NCI-H82 treated with DMSO at 0.1 percent for 48 hours (cell line): ENCODE measurements at regions not wholly inside any gene's neighbourhood (a gene's known extent, or its start where the extent isn't known, plus 50 kb on each side); places are given as distances from the start of the nearest gene placed in this dataset.

Experiments
- DNase-seq: peaks from one replicate; lab custom pipeline; 2025; ENCODE audit not compliant: unreplicated experiment; lab: John Stamatoyannopoulos, UW

DNA sequence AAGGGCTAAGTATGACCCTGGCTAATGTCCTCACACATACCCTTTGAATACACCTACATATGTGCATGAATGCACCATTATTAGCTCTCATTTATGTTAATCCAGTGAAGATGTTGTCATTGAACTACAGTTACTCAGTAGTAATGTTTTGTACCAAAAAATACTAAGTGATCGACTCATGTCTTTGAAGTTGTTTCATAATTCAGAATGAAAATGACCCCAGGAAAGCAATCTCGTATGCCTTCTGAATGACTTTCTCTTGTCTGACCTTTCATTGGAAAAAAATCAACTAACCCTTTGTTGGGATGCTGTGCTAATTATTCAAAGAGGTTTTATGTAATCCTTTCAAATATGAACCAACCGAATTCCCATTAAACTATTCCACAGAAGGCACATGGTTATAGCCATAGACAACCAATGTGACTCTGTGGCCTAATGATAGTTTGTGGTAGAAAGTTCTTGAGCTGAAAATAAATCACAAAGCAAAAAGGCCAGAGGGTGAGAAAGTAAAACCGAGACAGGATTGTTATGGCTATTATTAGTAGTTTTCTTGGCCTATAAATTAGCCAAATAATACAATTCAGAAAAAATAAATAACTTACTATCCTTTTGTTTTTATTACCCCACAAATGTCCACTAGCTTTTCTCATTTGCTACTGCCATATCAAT is 86.8 kb upstream of the STARD13 start:
- no peak for DNase-seq

DNA sequence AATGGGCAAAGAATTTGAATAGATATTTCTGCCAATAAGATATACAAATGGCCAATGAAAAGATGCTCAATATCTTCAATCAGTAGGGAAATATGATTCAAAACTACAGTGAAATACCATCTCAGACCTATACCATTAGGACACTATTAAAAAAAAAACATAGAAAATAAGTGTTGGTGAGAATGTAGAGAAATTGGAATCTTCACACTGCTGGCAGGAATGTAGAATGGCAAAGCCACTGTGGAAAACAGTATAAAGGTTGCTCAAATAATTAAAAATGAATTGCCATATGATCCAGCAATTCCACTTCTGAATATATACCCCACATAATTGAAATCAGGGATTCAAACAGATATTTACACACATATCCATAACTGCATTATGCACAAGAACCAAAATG is 88.1 kb upstream of the STARD13 start:
- no peak for DNase-seq

DNA sequence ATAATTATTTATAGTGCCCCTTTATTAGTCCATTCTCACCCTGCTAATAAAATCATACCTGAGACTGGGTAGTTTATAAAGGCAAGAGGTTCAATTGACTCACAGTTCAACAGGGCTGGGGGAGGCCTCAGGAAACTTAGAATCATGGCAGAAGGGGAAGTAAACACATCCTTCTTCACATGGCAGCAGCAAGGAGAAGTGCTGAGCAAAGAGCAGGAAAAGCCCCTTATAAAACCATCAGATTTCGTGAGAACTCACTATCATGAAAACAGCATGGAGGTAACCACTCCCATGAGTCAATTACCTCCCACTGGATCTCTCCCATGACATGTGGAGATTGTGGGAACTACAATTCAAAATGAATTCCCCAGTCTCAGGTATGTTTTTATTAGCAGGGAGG is 89.9 kb upstream of the STARD13 start:
- no peak for DNase-seq

DNA sequence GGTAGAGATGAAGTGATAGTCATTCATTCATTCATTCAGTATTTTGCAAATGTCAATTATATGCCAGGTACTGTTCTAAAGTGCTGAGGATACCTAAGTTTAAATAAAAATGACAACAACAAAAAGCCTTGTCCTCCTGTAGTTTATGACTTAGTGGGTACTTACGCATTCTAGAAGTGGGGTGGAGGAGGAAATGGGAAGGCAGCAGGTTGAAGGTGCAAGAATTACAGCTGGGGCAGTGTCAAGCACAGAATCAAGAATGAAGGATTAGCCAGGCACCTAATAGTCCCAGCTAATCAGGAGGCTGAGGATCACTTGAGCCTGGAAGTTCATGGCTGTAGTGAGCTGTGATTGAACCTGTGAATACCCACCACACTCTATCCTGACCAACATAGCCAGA is 90.7 kb upstream of the STARD13 start:
- DNase-seq, result no peak

DNA sequence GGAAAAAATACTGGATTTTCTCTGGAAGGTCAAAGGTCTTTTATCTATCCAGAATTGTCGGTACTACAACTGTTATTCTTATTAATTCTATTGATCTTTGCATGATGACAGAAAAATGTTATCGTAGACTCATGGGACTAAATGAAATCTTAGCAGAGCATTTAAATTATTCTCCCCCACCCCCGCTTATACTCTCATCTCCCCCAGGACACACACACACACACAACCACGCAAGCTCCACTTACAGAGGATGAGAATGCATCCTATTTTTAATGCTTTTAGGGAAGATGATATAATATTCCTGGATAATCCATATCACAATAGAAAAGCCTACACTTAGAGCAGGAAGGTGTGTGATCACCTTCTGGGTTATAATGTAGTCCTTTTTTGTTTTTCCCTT is 91.9 kb upstream of the STARD13 start:
- no peak for DNase-seq

DNA sequence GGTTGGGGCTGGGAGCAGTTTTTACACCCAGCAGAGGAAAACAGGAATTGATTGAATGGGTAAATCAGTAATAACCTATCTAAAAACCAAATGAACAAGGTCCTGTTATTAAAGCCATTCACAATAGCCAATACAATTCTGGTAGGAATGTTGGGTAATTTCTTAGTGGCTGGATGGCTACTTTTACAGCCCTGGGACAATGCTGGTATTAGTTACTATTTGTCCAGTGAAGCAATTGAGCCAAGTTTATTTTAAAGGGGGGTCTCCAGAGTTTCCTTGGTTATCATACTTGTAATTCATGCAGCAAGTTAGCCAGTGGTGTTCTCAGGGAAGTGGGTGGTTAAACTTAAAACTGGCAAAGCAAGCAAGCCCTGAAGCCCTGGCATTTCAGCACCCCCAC is 92.3 kb upstream of the STARD13 start:
- no peak for DNase-seq

DNA sequence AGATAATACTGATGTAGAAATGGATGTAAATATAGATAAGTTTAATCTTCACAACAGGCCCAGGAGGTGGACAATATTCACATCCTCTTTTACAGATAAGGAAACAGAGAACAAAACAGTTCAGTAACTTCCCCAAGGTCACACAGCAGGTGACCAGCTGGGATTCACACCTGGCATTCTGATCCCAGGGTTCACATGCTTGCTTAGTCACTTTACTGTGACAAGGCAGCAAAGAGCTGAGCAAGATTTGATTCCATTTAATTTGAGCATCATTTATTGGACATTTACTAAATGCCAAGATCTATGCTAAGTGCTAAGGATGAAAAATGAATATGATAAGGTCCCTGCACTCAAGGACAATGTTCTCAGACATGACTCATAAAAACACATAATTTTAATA is 94.1 kb upstream of the STARD13 start:
- DNase-seq, result no peak

DNA sequence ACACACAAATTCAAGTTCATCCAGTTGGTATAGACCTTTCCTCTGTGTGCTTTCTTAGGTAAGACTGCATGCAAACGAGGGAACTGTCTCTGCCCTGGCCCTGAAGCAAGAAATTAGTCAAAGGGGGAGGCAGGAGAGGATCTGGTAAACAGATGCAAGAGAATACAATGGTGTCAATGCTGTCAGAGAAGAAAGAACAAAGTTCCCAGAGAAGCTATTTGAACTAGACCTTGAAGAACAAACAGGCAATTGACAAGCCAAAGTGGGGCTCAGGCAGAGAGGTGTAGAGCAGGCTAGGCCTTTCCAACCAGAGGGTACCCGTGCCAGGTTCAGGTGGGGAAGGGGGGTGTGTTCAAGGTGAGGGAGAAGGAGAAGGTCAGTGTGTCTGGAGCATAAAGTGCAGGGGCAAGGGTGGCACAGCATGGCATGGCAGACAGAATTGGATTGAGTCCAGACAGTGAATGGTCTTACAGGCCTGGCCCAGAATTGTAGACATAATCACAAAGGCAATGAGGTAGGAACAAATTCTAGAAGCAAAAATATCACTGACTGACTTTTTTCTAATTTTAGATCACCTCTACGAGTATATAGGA is 95.0 kb upstream of the STARD13 start:
- no peak for DNase-seq

DNA sequence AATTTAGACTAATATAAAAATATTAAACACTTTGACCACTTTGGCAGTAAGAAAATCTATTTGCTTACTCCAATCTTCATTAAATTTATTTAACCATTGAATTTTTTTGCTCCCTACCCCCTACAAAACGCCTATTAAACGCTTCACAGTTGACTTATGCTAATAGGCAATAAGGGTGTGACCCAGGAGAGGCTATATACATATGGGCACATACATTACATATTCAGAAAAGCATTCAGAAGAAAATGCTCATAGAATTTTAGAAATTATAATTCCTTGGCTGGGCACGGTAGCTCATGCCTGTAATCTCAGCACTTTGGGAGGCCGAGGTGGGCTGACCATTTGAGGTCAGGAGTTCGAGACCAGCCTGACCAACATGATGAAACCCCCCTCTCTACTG is 95.6 kb upstream of the STARD13 start:
- no peak for DNase-seq

DNA sequence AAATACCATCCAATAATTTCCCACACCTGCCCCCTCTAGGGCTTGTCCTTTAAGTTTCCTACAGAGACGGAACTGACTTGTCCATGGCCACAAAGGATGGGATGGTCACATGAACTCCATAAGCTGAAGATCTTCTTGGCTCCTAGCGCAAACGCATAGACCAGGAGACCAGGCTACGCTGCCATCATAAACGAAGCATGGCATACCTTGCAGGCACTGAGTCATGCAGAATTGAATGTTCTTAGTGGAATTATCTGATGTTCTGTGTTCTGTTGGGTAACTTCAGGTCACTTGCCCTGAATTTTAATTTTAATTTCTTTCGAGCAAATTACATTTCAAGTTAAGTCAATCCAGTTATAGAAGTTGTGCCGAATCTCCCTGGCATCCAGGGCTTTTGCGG is 96.4 kb upstream of the STARD13 start:
- DNase-seq, result no peak

DNA sequence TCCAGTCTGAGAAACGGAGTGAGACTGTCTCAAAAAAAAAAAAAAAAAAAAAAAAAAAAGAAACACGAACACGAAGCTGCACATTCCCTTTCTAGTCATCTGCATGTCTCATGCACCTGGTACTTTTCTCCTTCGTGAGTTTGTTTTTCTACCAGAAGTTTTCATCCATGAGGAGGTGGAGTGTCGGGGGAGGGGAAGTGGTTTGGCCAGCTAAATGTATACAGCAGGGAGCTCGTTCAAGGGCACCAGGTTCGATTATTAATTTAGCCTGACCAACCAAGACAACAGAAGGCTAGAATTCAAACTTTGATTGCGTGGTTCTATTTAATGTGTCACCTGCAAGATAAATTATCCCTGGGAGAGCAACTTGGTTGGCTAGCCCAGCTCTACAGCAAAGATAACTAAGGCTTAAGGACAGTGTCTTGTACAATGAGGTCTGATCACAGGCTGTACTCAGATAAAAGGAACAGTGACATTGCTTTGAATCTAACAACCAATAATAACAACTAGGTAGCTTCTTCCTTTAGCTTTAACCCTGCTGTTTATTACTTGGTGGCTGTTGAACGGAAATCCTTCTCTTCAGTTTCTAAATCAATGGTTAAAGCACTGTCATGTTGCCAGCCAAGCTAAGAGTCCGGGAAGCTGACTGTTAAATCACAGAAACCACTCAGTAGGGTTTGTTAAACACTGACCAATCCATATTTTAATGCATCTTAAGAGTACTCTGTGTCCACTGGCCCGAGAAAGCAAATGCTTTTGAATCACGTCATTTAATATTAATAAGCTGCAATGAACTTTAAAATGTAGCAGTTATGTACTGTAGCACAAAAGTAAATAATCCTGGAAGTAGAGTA is 98.4 kb upstream of the STARD13 start:
- DNase-seq, result no peak

DNA sequence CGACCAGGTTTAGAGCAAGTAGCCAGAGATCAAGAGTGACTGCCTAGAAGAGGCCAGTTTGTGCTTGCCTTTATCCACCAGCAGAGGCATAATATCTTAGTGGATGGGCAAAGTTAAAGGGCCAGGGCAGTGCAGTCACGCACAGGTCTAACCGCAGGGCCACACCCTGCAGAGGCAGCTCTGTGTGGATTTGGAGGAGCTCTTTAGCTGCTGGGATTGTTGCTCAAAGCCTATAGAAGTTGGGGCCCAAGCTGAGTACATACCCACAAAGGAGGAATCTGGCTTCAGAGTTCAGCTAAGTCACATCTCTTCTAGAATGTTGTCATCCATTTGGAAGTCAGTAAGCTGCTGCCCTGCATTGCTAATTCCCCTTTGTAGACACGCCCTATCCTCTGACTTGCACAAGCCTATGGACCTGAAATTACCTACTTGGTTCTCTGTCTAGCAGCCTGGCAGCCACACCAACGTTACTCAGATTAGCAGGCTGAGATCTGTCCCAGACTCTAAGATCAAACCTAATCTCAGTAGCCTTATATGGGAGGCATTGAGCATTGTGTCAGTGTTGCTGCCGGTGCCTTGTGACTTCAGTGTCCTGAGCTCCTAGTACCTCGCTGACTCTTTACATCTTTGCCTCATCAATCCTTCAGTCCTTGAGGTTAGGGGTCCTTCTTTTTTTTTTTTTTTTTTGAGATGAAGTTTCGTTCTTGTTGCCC is 102.9 kb upstream of the STARD13 start:
- no peak for DNase-seq

DNA sequence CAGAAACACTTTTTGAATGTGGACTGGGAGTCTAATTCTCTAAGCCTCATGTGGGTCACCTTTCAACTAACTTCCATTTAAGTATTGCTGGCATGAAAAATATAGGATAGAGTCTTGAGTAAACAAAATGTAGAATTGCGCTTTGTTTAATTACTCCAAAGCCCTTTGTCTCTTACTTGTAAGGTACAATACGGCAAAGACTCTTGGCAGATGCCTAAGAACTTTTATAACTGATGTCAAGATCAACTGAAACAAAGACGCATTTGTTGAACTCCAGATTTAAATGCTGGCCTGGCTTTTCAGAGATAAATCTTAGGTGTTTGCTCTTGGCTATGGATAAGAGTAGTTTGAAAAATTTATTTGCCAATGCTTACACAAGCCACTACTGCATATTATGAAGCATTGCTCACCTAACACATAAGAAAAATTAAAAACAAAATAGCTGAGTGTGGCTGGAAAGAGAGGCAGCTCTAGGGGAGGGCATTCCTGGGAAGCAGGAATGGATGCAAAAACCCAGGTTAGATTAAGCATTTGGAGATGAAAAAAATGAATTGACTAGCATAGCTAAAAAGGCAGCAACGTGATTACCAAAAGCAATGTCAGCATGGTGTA is 107.3 kb upstream of the STARD13 start:
- DNase-seq, result no peak

DNA sequence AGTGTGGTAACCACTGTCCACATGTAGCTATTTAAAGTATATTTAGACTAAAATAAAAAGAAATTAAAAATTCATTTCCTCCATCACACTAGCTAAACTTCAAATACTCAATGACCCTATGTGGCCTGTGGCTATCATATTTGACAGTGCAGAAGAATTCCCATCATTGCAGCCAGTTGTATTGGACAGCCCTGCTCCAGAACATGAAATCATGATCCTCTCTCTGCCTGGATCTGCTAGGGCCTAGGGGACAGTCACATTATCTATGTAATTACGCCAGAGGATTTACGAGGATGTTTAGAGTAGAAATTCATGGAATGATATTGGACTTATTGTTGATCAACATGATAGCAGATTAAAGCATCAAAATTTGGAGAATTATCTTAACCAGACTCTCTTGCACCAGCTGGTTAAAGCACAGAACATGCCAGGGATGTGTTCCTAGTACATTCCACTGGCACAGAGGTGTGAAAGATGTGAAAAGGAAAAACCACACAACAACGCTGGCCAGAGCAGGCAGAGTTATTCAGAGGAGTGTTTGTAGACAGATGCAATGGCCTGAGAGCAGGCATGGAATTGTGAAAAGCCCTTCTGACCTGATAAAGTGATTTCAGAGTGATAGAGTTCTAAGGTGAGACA is 108.9 kb upstream of the STARD13 start:
- DNase-seq, result no peak

DNA sequence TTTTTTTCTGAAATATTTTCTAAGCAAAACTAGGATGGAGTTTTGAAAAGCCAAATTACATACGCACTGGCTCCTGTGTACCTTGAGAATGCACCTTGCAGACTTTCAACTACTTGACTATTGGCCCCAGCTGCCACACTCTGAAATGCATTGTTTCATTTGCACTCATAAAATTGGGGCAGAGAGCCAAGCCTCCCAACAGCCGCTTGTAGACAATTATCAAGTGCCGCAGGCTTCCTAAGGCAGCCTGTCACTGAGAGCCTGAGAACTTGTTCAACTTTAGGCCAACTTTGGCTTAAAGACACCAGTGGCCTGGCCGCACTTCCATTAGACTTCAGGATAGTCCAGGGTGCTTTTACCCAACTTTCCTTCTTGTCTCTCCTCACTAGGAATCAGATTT is 115.7 kb upstream of the STARD13 start:
- no peak for DNase-seq

DNA sequence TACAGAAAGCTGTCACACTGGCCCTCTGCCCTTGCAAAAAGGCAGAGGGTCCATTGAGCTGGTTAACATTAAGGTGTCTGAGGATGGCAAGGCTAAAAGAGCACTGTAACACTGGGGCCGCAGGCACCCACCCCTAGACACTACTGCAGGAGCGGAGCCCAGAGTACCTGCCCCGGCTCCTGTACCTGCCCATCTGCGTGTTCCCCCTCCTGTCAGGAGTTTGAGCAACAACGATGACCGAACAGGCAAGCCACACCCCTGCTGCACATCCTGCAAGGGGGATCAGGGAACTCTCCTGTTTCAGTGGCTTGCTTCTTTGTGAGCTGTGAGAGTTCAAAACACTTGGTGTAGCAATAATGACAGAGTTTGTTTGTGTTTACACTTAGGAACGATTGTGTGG is 117.4 kb upstream of the STARD13 start:
- no peak for DNase-seq

DNA sequence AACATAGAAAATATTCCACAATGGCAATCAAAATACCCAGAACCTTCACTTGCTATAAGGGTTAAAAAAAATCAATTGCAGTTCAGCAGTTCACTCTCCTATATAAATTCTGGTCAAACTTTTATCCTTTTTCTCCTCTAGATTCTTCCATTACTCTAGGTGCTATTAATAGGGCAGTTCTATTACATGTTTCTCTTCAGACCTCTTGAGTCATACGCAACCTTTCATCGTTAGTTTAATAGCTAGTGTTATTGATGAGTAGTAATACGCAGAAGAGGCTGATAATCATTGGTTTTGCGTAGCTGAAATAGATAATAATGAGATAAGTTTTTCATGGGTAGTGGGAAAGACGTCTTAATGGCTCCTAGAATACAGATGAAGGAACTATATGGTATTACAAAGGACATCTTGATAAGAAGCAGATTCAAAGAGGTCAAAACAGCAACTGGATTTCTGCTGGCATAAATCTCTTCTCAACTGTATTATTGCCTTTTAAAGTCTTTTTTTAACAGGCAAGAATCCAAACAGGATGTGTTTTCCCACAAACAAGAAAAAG is 118.3 kb upstream of the STARD13 start:
- DNase-seq, result no peak

DNA sequence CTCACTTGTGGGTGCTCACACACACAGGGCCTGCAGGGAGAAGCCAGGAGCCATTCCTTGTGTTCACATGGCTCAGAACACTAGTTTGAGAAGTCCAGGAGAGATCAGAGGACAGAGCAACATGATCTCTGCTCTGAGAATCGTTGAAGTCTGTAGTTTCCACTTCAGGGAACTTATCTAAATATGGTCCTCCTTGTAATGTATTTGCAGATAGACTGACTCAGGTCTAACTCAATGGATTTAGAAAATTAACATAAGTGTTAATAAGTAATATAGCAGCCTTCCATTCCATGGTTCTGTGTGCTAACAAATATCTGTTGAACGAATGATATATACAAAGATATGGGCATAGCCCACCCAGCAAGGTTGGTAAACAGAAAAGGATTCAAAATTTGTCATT is 119.8 kb upstream of the STARD13 start:
- no peak for DNase-seq

DNA sequence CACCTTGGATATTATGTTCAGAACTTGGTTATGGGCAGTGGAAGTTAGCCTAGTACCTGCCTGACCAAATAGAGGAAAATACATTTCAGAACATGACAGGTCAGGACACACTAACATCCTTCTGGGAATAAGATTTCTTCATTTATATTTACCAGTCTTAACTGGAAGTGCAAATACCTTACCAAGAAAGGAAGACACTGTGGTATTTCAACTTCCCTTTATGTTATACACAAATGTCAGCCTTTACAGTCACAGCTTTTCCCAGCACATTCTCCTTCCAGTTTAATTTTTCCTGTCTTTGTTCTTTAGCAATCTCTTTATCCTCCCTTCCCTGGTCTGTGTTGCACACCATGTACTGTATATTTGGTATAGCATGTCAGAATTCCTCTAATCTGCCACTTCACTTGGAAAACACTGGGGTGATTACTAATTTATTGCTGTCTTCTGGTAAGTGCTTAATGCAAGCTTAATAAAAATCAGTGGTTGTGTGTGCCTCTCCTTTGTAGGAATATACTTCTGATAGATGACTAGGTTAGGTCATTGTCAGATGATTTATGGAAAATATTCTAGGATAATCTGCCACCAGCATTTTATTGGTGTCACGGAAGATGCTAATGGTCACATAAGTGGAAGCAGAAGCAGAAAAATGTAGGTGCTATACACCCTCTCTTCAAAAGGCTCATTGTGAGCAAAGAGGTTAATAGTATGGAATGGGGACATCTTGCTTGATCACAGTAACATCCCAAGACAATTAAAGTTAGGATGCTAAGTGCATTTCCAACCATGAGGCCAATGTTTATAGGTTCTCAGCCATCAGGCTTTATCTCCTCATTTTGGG is 124.3 kb upstream of the STARD13 start:
- DNase-seq, result no peak

DNA sequence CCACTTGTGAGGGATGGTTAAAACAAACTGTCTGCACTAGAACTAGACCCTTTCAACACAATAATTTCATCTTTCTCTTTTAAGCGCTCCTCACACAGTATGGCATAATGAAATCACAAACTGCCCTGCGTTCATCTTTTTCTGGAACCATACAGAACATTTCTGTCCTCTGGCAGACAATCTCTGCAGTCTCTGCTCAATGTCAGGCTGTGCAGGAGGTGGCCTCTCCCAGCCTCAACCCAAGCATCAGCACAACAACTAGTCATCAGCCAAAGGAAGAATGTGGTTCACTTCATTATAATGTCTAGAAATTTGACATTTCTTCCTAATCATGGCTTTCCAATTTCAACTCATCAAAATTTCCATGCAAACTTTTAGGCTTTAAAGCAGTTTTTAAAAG is 125.1 kb upstream of the STARD13 start:
- no peak for DNase-seq
